Right lobe of liver (tissue), 4 donors: ENCODE measurements at regions not wholly inside any gene's neighbourhood (a gene's known extent, or its start where the extent isn't known, plus 50 kb on each side); places are given as distances from the start of the nearest gene placed in this dataset.

Experiments used
- CTCF ChIP-seq, 4 donors: fragments of 200-600 bp in 3 of 4; fragments of 450-650 bp in 1 of 4; IDR thresholded peaks; one replicate each; pipeline versions ENCODE4 v1.5.1 to v1.8.0; 2016 to 2022; ENCODE audit warnings: antibody characterized with exemption in 4 of 4, mild to moderate bottlenecking in 2 of 4
- POLR2A ChIP-seq: fragments of 450-650 bp; IDR thresholded peaks from one replicate; pipeline ENCODE4 v1.6.1; 2017; ENCODE audit warnings: antibody characterized with exemption, mild to moderate bottlenecking
- donor health status: DM: no; HTN: no; CAD: no.
- donor health status: DM: no; HTN: no; CAD: no.
- donor health status: DM: no; HTN: yes; CAD: no.

- no peak for TF ChIP-seq CTCF (IDR thresholded peaks at IDR 0.05)
- TF ChIP-seq POLR2A, result no peak
These were observed 546.6 kb upstream of the TMPRSS15 start for GRCh38 chr21:18950045-18950740.
